ENCODE measurements at regions not wholly inside any gene's neighbourhood (a gene's known extent, or its start where the extent isn't known, plus 50 kb on each side); places are given as distances from the start of the nearest gene placed in this dataset.

GRCh38 chr7:17444673-17445072, 146.2 kb downstream of the AHR start:
- Histone ChIP-seq H3K4me1 (ENCODE audit: insufficient read depth, low read length, poor library complexity, severe bottlenecking) (no peaks in the 10 kb centered on the region), H3K9me2 (ENCODE audit: insufficient read depth, low read length) (no peaks in the 10 kb centered on the region), H3K27ac (ENCODE audit: low read depth, low read length, poor library complexity, severe bottlenecking) (no peak overlapping the region), H3K36me3 (ENCODE audit: insufficient read depth, low read length) (no peaks in the 10 kb centered on the region), H3K79me2 (ENCODE audit: insufficient read depth, low read depth, low read length) (no peaks in the 10 kb centered on the region), H2AFZ (ENCODE audit: low read length) (no peak overlapping the region), H3K4me2 (ENCODE audit: low read length) (no peak overlapping the region), H4K20me1 (ENCODE audit: insufficient read depth, low read length) (no peaks in the 10 kb centered on the region), H3K4me3 (ENCODE audit: low read depth, low read length, poor library complexity, severe bottlenecking) (no peak overlapping the region), H3K9me3 (ENCODE audit: low read length) (no peaks in the 10 kb centered on the region)
- intact Hi-C loops (cut with micrococcal nuclease; ENCODE audit: unreplicated experiment) = no loop called here
- TF ChIP-seq EZH2phosphoT487 (IDR thresholded peaks at IDR 0.05; ENCODE audit: borderline replicate concordance, low read depth, low read length) = no peak
- no peak for DNase-seq (ENCODE audit: low spot score)
- BruUV-seq (replicated peaks) = no TSS peak
- CTCF ChIA-PET (ENCODE audit: unreplicated experiment) = no interaction called here
- POLR2A ChIA-PET = interaction anchor here (1.2 to 1.4 kb wide), 2 partner anchors 11 to 15 kb away, joined by 3 to 4 read pairs; no protein-coding TSS in a partner anchor

- Histone ChIP-seq H3K9me3 (ENCODE audit: low read length) (no peaks in the 10 kb centered on the region), H3K4me2 (ENCODE audit: low read length) (no peak overlapping the region), H3K79me2 (ENCODE audit: insufficient read depth, low read depth, low read length) (no peaks in the 10 kb centered on the region), H3K4me1 (ENCODE audit: insufficient read depth, low read length, poor library complexity, severe bottlenecking) (no peaks in the 10 kb centered on the region), H2AFZ (ENCODE audit: low read length) (no peak overlapping the region), H3K4me3 (ENCODE audit: low read depth, low read length, poor library complexity, severe bottlenecking) (no peak overlapping the region), H3K36me3 (ENCODE audit: insufficient read depth, low read length) (no peaks in the 10 kb centered on the region), H3K27ac (ENCODE audit: low read depth, low read length, poor library complexity, severe bottlenecking) (no peak overlapping the region), H3K9me2 (ENCODE audit: insufficient read depth, low read length) (no peaks in the 10 kb centered on the region), H4K20me1 (ENCODE audit: insufficient read depth, low read length) (no peaks in the 10 kb centered on the region)
- no peak for TF ChIP-seq EZH2phosphoT487 (IDR thresholded peaks at IDR 0.05; ENCODE audit: borderline replicate concordance, low read depth, low read length)
- TF ChIP-seq CTCF (conservative IDR thresholded peaks at IDR 0.05; ENCODE audit: low read length) = no peak
- intact Hi-C loops (cut with micrococcal nuclease; ENCODE audit: unreplicated experiment) = no loop called here
- no peak for DNase-seq (ENCODE audit: low spot score)
- CTCF ChIA-PET (ENCODE audit: unreplicated experiment) = no interaction called here
- no TSS peak for BruUV-seq (replicated peaks)
- POLR2A ChIA-PET = interaction anchor here (0.6 to 0.8 kb wide), 3 partner anchors 51 to 729 kb away, joined by 3 to 4 read pairs (median 3); no protein-coding TSS in a partner anchor
Observed at GRCh38 chr7:17446340-17446739, 147.9 kb downstream of the AHR start.

GRCh38 chr7:17447728-17448478, 149.5 kb downstream of the AHR start:
- no peak for TF ChIP-seq CTCF (conservative IDR thresholded peaks at IDR 0.05; ENCODE audit: low read length)
- TF ChIP-seq EZH2phosphoT487 (IDR thresholded peaks at IDR 0.05; ENCODE audit: borderline replicate concordance, low read depth, low read length) = no peak
- Histone ChIP-seq H3K4me2 (ENCODE audit: low read length) (no peak overlapping the region), H4K20me1 (ENCODE audit: insufficient read depth, low read length) (no peaks in the 10 kb centered on the region), H3K27ac (ENCODE audit: low read depth, low read length, poor library complexity, severe bottlenecking) (no peak overlapping the region), H3K36me3 (ENCODE audit: insufficient read depth, low read length) (no peaks in the 10 kb centered on the region), H3K9me3 (ENCODE audit: low read length) (no peaks in the 10 kb centered on the region), H2AFZ (ENCODE audit: low read length) (no peak overlapping the region), H3K9me2 (ENCODE audit: insufficient read depth, low read length) (no peaks in the 10 kb centered on the region), H3K4me1 (ENCODE audit: insufficient read depth, low read length, poor library complexity, severe bottlenecking) (no peaks in the 10 kb centered on the region), H3K79me2 (ENCODE audit: insufficient read depth, low read depth, low read length) (no peaks in the 10 kb centered on the region), H3K4me3 (ENCODE audit: low read depth, low read length, poor library complexity, severe bottlenecking) (no peak overlapping the region)
- intact Hi-C loops (cut with micrococcal nuclease; ENCODE audit: unreplicated experiment) = no loop called here
- DNase-seq (ENCODE audit: low spot score) = no peak
- POLR2A ChIA-PET = interaction anchor here (0.5 kb wide), 1 partner anchor 829 kb away, joined by 3 read pairs; no protein-coding TSS in a partner anchor
- CTCF ChIA-PET (ENCODE audit: unreplicated experiment) = no interaction called here
- BruUV-seq (replicated peaks) = no TSS peak

Measured in OCI-LY7 (cell line).